IMR-90 (cell line): ENCODE measurements at regions not wholly inside any gene's neighbourhood (a gene's known extent, or its start where the extent isn't known, plus 50 kb on each side); places are given as distances from the start of the nearest gene placed in this dataset.

Experiments used
- ATAC-seq: fragments of 200-7000 bp; cut with Tn5 transposase; 2 replicates; pipeline ENCODE4 v1.9.1; 2020; ENCODE audit warnings: low read depth, mild to moderate bottlenecking, moderate library complexity
- BruUV-seq: library from RNA; stranded (reverse); fragments of 400-500 nt; replicated peaks from 2 replicates; lab custom pipeline; 2021; lab: Mats Ljungman, UMichigan
- CTCF ChIA-PET: fragments of 300-600 bp; formaldehyde crosslinking; extraction: SDS; loops from one replicate; lab custom pipeline; 2021; ENCODE audit warnings: antibody characterized with exemption; lab: Yijun Ruan, JAX
- POLR2A ChIA-PET: fragments of 300-600 bp; sonication (Branson Sonifier 250); formaldehyde crosslinking; loops from one replicate; lab custom pipeline; 2022; ENCODE audit warnings: antibody characterized with exemption; ENCODE audit not compliant: unreplicated experiment; lab: Charles Lee
- DNase-seq: peaks from one replicate; pipeline ENCODE4 v3.0.0; 2013
- H2AFZ ChIP-seq: replicated peaks from 2 replicates; pipeline ENCODE3; 2013; ENCODE audit warnings: low read length, mild to moderate bottlenecking; ENCODE audit not compliant: poor library complexity
- H2AK5ac ChIP-seq: 2 replicates; pipeline ENCODE4 v1.6.1; 2013; ENCODE audit warnings: low read depth, low read length, inconsistent platforms
- H2AK9ac ChIP-seq: replicated peaks from 2 replicates; pipeline ENCODE3; 2013; ENCODE audit warnings: mild to moderate bottlenecking, low read depth, low read length, moderate library complexity; ENCODE audit not compliant: poor library complexity
- H2BK120ac ChIP-seq: 2 replicates; pipeline ENCODE4 v1.6.1; 2013; ENCODE audit warnings: low read depth, low read length, inconsistent platforms
- H2BK15ac ChIP-seq: 3 replicates; pipeline ENCODE4 v1.6.1; 2013; ENCODE audit warnings: low read depth, low read length, inconsistent platforms
- H2BK20ac ChIP-seq: 2 replicates; pipeline ENCODE4 v1.6.1; 2013; ENCODE audit warnings: low read depth, mild to moderate bottlenecking, inconsistent platforms, low read length, moderate library complexity
- H2BK5ac ChIP-seq: 2 replicates; pipeline ENCODE4 v1.6.1; 2013; ENCODE audit warnings: mild to moderate bottlenecking, low read depth, low read length, inconsistent platforms; ENCODE audit not compliant: poor library complexity, severe bottlenecking
- H3K14ac ChIP-seq: replicated peaks from 2 replicates; pipeline ENCODE4 v1.6.1; 2013; ENCODE audit warnings: low read depth, low read length, inconsistent platforms
- H3K18ac ChIP-seq: 2 replicates; pipeline ENCODE4 v1.6.1; 2013; ENCODE audit warnings: low read depth, low read length, control low read depth
- H3K23ac ChIP-seq: 2 replicates; pipeline ENCODE4 v1.6.1; 2013; ENCODE audit warnings: low read depth, low read length, inconsistent platforms
- H3K27ac ChIP-seq: 2 replicates; pipeline ENCODE4 v1.5.1; 2013; ENCODE audit warnings: mild to moderate bottlenecking, control low read depth, low read length; ENCODE audit not compliant: insufficient read depth
- H3K27me3 ChIP-seq: 2 replicates; pipeline ENCODE4 v1.6.1; 2013; ENCODE audit warnings: low read length; ENCODE audit not compliant: control insufficient read depth, insufficient read depth
- H3K36me3 ChIP-seq: 2 replicates; pipeline ENCODE4 v1.6.1; 2013; ENCODE audit warnings: low read length, mixed read lengths; ENCODE audit not compliant: control insufficient read depth, insufficient read depth
- H3K4ac ChIP-seq: 2 replicates; pipeline ENCODE4 v1.6.1; 2013; ENCODE audit warnings: low read depth, low read length, inconsistent platforms
- H3K4me1 ChIP-seq: 2 replicates; pipeline ENCODE4 v1.6.1; 2013; ENCODE audit warnings: low read length, mixed read lengths; ENCODE audit not compliant: control insufficient read depth, insufficient read depth
- H3K4me2 ChIP-seq: 2 replicates; pipeline ENCODE4 v1.6.1; 2013; ENCODE audit warnings: low read depth, mild to moderate bottlenecking, control low read depth, low read length, moderate library complexity
- H3K4me3 ChIP-seq: 2 replicates; pipeline ENCODE4 v1.5.1; 2013; ENCODE audit warnings: low read depth, mild to moderate bottlenecking, control low read depth, low read length, moderate library complexity; ENCODE audit not compliant: insufficient read depth
- H3K56ac ChIP-seq: 2 replicates; pipeline ENCODE4 v1.6.1; 2013; ENCODE audit warnings: low read length, inconsistent platforms; ENCODE audit not compliant: insufficient read depth; ENCODE audit errors: extremely low read depth
- H3K79me1 ChIP-seq, 2 experiments: 2 replicates each; pipeline ENCODE4 v1.6.1; 2013; ENCODE audit warnings: low read length in 2 of 2, inconsistent platforms in 1 of 2, low read depth in 1 of 2
- H3K9ac ChIP-seq: 2 replicates; pipeline ENCODE4 v1.6.1; 2013; ENCODE audit warnings: low read depth, low read length, control low read depth
- H3K9me1 ChIP-seq: 2 replicates; pipeline ENCODE4 v1.6.1; 2013; ENCODE audit warnings: low read length, inconsistent platforms; ENCODE audit not compliant: insufficient read depth
- H3K9me3 ChIP-seq: 2 replicates; pipeline ENCODE4 v1.6.1; 2013; ENCODE audit warnings: low read length; ENCODE audit not compliant: control insufficient read depth, insufficient read depth
- H4K20me1 ChIP-seq: 2 replicates; pipeline ENCODE4 v1.6.1; 2013; ENCODE audit warnings: low read length, inconsistent platforms; ENCODE audit not compliant: insufficient read depth
- H4K5ac ChIP-seq: 2 replicates; pipeline ENCODE4 v1.6.1; 2013; ENCODE audit warnings: mild to moderate bottlenecking, low read depth, low read length, control low read depth
- H4K8ac ChIP-seq, 2 experiments: 2 replicates each; pipeline ENCODE4 v1.6.1; 2013; ENCODE audit warnings: low read depth in 2 of 2, low read length in 2 of 2, control low read depth in 1 of 2, inconsistent platforms in 1 of 2
- H4K91ac ChIP-seq: 2 replicates; pipeline ENCODE4 v1.6.1; 2013; ENCODE audit warnings: low read depth, low read length, inconsistent platforms; ENCODE audit not compliant: insufficient read depth
- FOS ChIP-seq: fragments of 150-350 bp; IDR thresholded peaks from 2 replicates; pipeline ENCODE4 v1.6.1; 2016; ENCODE audit warnings: low read depth, low read length
- MXI1 ChIP-seq: IDR thresholded peaks from 2 replicates; pipeline ENCODE4 v1.6.1; 2012; ENCODE audit warnings: low read depth, mild to moderate bottlenecking, low read length, moderate library complexity, borderline replicate concordance
- POLR2A ChIP-seq: IDR thresholded peaks from 2 replicates; pipeline ENCODE4 v1.6.1; 2012; ENCODE audit warnings: mild to moderate bottlenecking, low read depth, low read length
- WGBS, 2 experiments: methylation state at CpG; one replicate each; pipeline versions ENCODE4 v1.1.5 to v1.1.7; 2013; ENCODE audit warnings: missing lambda C conversion rate in 2 of 2; ENCODE audit not compliant: insufficient read length in 1 of 2; ENCODE audit errors: extremely low coverage in 2 of 2; 5-methylcytosine and 5-hydroxymethylcytosine counted together
- dilution Hi-C: fragments of 300-500 bp; cut with HindIII; formaldehyde crosslinking; loops from one replicate; pipeline ENCODE4 v1.14.3; 2018; ENCODE audit warnings: low sequenced_read_pairs; ENCODE audit not compliant: unreplicated experiment
- in situ Hi-C: fragments of 300-500 bp; cut with MboI; formaldehyde crosslinking; loops from 3 replicates; pipeline ENCODE4 v1.14.3; 2019; ENCODE audit warnings: low sequenced_read_pairs, inconsistent platforms, mixed read lengths
- intact Hi-C: fragments of 100-400 bp; cut with micrococcal nuclease; formaldehyde crosslinking; loops from 2 replicates; pipeline ENCODE4 v1.10.0; 2022

DNA sequence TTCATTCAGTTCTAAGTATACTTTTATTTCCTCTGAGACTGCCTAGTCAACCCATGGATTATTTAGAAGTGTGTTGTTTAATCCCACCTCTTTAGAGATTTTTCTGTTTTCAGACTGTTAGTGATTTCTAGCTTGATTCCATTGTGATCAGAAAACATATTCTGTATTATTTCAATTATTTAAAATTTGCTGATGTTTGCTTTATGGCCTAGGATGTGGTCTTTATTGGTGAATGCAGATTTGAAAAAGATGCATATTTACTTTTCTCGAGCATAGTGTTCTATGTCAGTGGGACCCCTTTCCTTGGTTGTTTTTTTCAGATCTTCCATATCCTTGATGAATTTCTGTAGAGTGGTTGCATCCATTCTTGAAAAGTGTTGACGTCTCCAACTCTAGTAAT is 487.2 kb upstream of the HS6ST1 start:
- Histone ChIP-seq H2BK5ac (no peak overlapping the region), H3K9me3 (no peaks in the 10 kb centered on the region), H2BK15ac (no peak overlapping the region), H4K5ac (no peak overlapping the region), H3K56ac (no peak overlapping the region), H3K14ac (no peak overlapping the region), H3K18ac (no peak overlapping the region), H2BK20ac (no peak overlapping the region), H3K9ac (no peak overlapping the region), H4K20me1 (no peaks in the 10 kb centered on the region), H3K4ac (no peak overlapping the region), H4K91ac (no peak overlapping the region), H2AFZ (no peak overlapping the region), H3K23ac (no peak overlapping the region), H3K27me3 (no peaks in the 10 kb centered on the region), H3K4me3 (no peak overlapping the region), H3K4me2 (no peak overlapping the region), H3K79me1 (no peaks in the 10 kb centered on the region), H3K4me1 (no peaks in the 10 kb centered on the region), H2BK120ac (no peak overlapping the region), H3K36me3 (no peaks in the 10 kb centered on the region), H3K9me1 (no peaks in the 10 kb centered on the region), H2AK5ac (no peak overlapping the region), H2AK9ac (no peak overlapping the region), H3K27ac (no peak overlapping the region), H4K8ac (no peak overlapping the region)
- ATAC-seq (no peak), DNase-seq (no peak)
- TF ChIP-seq POLR2A (no peak), MXI1 (no peak), FOS (no peak)
- no TSS peak for BruUV-seq
- no CpG with 5 or more reads among the region's 2 CpGs for WGBS, 2 experiments
- dilution Hi-C loops, result no loop called here
- POLR2A ChIA-PET, result no interaction called here
- in situ Hi-C loops, result no loop called here
- intact Hi-C loops, result no loop called here
- CTCF ChIA-PET, result interaction anchor here (0.8 kb wide), 1 partner anchor 33 kb away, joined by 3 read pairs; no protein-coding TSS in a partner anchor
